Stimulated activated effector memory CD8-positive, alpha-beta T cell treated with anti-CD3 and anti-CD28 coated beads, Interleukin-12 subunit alpha, Interleukin-12 subunit beta, amount 100 ng/mL, for 72 hours (primary cell): ENCODE measurements at regions not wholly inside any gene's neighbourhood (a gene's known extent, or its start where the extent isn't known, plus 50 kb on each side); places are given as distances from the start of the nearest gene placed in this dataset.

Source experiments
- ATAC-seq: fragments of 150-1000 bp; cut with Tn5 transposase; 2 replicates; pipeline ENCODE4 v1.10.0; 2021
- DNase-seq, 2 donors: peaks; one replicate each; pipeline ENCODE4 v3.0.0; 2021 to 2022; ENCODE audit warnings: low spot score in 2 of 2
- H3K27ac Mint-ChIP-seq: one replicate; pipeline ENCODE4 v1.8.0; 2022; ENCODE audit warnings: mild to moderate bottlenecking, mixed read lengths
- H3K36me3 Mint-ChIP-seq: one replicate; pipeline ENCODE4 v1.8.0; 2022; ENCODE audit warnings: mild to moderate bottlenecking, mixed read lengths
- H3K4me1 Mint-ChIP-seq: one replicate; pipeline ENCODE4 v1.8.0; 2022; ENCODE audit warnings: mixed read lengths
- H3K4me3 Mint-ChIP-seq: one replicate; pipeline ENCODE4 v1.8.0; 2022; ENCODE audit warnings: mild to moderate bottlenecking, mixed read lengths
- H3K9me3 Mint-ChIP-seq: one replicate; pipeline ENCODE4 v1.8.0; 2022; ENCODE audit warnings: mixed read lengths

DNA sequence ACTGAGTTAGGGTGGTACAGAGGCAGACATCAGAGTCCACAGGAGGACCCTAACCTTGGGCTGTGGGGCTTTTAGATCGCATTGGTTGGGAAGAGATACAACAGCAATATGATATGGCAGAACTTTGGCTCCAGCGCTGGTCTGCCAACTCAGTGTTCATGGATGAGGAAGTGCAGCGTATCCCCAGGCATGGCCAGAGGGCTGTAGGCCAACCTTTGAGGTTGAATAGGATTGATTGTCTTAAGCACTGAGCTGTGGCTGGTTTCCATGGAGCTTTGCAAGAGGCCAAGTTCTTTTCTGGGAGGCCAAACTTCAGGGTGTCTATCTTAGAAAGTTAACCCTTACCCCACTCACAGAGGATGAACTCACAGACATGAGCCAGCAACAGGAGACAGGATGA lies 144.1 kb upstream of the TMTC4 start:
- DNase-seq = no peak
- Mint-ChIP-seq H3K9me3 (peaks cover 2% of the 10 kb centered on the region), H3K36me3 (no peaks in the 10 kb centered on the region), H3K4me1 (no peaks in the 10 kb centered on the region), H3K4me3 (no peak overlapping the region), H3K27ac (no peak overlapping the region)
- no peak for ATAC-seq

DNA sequence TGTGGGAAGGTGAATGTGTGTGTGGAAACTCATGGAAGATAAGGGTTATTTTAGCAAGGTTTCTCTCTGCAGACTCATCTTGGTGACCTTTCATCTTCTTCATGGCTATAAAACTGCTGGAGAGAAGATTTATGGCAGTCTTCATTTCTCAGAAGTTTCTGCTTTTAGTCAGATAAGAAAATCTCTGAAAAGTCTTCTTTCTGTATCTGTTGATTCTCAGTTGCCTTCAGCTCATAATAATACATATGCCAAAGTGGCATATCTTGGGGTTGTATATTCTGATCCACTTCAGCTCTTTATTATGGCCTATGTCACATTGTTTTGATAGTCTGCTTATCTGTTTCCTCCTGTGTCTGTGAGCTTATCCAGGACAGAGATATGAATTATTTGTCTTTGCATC lies 143.3 kb upstream of the TMTC4 start:
- H3K36me3 Mint-ChIP-seq = no peaks in the 10 kb centered on the region
- H3K9me3 Mint-ChIP-seq = peaks cover 2% of the 10 kb centered on the region
- no peak overlapping the region for H3K4me3 Mint-ChIP-seq
- no peak overlapping the region for H3K27ac Mint-ChIP-seq
- ATAC-seq = no peak
- no peaks in the 10 kb centered on the region for H3K4me1 Mint-ChIP-seq
- DNase-seq = no peak

DNA sequence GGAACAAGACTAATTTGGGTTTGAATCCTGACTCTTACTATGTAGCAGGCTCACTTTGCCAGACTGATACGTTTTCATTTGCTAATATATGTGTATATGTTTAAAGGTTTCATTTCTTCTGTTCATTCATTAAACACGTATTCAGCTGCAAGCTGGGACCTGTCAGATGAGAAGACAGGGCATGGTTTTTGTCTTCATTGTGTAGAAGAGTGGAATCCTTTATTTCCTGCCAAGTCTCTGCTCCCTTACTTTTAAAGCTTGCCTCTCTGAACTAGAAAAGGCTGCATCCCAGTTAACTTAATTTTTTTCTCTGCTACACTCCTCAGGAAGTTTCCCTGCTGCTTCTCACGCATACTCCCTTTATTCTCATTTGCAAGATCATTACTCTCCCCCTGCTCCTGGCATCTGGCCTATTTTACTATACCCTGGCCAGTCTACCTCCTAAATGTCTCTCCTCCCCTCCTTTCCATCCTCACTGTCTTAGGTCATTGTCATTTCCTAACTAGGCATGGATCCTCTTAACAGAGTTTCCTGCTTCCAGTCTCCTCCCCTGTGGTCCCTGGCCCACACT lies 141.0 kb upstream of the TMTC4 start:
- Mint-ChIP-seq H3K36me3 (no peaks in the 10 kb centered on the region), H3K4me3 (no peak overlapping the region), H3K9me3 (peaks cover 2% of the 10 kb centered on the region), H3K27ac (no peak overlapping the region), H3K4me1 (no peaks in the 10 kb centered on the region)
- ATAC-seq (no peak), DNase-seq (no peak)

DNA sequence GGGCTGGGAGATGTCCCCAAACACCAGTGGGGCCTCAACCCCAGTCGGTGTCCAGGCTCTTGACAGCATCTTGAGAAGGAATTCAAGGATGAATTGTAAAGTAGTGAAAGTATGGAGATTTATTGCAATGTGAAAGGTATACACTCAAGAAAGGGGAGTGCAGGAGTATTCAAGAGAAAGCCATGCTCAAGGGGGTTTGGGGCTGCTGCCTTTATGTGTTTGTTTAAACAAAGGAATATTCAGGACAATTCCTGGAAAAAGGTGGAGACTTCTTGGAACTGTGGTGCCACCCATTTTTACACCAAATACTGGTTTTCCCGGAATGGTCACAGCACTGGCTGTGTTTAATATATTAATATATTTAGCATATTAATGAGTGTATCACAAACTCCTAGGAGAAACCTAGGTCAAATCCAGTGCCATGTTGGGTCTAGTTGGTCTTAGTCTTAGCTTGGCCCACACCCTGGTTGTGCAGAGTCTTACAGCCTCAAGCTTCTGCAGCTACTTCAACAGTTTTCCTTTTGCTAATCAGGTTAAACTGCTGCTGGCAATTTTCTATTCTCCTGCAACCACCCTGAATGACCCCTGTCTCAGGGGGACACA lies 138.5 kb upstream of the TMTC4 start:
- Mint-ChIP-seq H3K4me3 (no peak overlapping the region), H3K9me3 (peaks cover 2% of the 10 kb centered on the region)
- ATAC-seq = no peak

DNA sequence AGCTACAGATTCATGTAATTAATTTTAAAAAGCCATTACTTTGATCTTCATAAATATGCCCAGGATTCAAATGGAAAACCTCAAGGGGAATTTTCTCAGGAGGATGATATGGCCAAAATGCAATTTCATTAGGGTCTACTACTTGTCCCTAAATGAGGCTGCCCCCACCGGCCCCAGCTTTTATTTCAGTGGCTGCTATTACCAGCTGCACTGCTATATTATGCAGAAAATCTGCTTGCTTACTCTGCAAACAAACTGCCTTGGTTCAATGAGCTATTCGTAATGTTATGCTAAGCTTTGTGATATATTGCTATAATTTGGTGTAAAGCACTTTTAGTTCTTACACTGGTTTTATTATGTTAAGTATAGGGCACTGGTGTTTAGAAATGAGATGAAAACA lies 137.3 kb upstream of the TMTC4 start:
- no peak for DNase-seq
- no peak for ATAC-seq
- Mint-ChIP-seq H3K4me3 (no peak overlapping the region), H3K36me3 (no peaks in the 10 kb centered on the region), H3K4me1 (no peaks in the 10 kb centered on the region), H3K9me3 (no peaks in the 10 kb centered on the region), H3K27ac (no peak overlapping the region)

More for the DNA sequence above, 138.5 kb upstream of the TMTC4 start:
- Mint-ChIP-seq H3K36me3 (no peaks in the 10 kb centered on the region), H3K4me1 (no peaks in the 10 kb centered on the region), H3K27ac (no peak overlapping the region)
- DNase-seq = no peak

DNA sequence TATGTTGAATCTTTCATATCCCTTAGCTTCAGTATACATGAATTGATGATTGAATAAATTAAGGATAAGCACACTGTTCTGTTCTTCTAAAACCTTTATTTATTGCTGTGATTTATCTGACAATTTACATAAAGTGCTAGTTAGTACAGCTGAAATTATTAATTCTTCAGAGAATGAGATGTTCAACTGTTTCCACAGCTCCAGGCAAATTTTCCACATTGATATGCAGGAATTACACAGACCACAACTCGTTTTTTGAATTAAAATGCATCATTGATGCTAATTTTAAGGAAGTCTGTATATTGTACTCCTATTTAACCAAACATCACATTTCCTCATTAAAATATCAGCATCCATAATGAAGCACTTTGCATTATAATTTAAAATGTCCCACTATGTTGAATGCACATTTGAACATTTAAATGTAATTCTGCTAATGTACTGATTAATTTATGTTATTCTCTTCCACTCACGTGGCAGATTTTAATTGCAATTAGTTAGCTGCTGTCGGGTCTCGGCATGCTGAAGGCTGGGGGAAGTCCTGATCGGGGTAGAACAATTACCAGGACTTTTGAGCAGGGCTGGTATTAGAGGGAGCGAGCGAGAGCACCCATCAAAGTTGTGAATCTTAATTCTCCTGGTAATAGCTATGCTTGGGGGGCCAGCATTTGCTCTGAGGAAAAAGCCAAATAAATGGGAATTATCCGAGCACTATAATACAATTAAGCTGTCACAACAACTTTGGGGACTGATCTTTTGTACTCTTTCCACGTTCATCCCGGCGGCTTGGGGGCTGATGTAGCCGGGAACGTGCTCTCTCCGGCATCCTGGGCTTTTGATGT lies 136.7 kb upstream of the TMTC4 start:
- H3K4me3 Mint-ChIP-seq = no peak overlapping the region
- H3K4me1 Mint-ChIP-seq = no peaks in the 10 kb centered on the region
- no peaks in the 10 kb centered on the region for H3K36me3 Mint-ChIP-seq
- ATAC-seq (no peak), DNase-seq (no peak)
- no peak overlapping the region for H3K27ac Mint-ChIP-seq
- no peaks in the 10 kb centered on the region for H3K9me3 Mint-ChIP-seq

DNA sequence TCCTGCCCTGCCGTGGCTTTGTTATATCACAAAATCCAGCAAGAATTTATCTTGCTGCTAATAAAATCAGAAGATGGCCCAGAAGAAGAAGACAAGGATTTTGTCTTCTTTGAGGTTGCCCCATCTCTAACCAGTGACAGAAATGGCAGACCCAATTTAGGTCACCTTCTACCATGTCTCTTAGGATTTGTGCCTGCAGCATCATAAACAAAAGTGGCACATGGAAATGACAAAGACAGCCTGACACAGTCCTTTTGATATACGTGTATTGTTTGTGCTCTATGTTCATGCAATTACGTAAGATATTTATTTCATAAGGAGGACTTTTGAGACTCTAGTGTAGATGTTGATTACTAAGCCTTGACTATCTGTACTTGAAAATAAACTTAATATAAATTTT lies 135.9 kb upstream of the TMTC4 start:
- ATAC-seq (no peak), DNase-seq (no peak)
- H3K36me3 Mint-ChIP-seq = no peaks in the 10 kb centered on the region
- H3K27ac Mint-ChIP-seq = no peak overlapping the region
- H3K9me3 Mint-ChIP-seq = no peaks in the 10 kb centered on the region
- no peak overlapping the region for H3K4me3 Mint-ChIP-seq
- H3K4me1 Mint-ChIP-seq = no peaks in the 10 kb centered on the region

DNA sequence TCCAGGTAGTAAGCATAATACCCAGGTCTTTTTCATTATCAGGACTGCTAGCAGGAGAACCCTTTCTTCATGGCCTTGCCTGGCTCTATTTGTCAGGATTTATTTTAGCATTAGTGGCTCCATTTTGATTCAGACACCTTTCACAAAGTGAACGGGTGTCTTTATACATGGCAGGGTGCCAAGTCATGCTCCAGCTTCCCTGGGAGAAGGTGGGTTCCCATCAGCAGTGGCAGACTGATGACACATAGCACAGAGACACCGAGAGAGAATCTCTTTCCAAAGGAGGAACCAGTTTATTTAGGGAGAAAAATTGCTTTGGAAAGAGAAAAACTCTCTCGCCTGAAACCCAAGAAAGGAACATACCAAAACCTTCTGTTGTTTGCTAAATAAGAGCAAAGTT lies 135.3 kb upstream of the TMTC4 start:
- ATAC-seq (no peak), DNase-seq (no peak)
- Mint-ChIP-seq H3K9me3 (no peaks in the 10 kb centered on the region), H3K4me3 (no peak overlapping the region), H3K4me1 (no peaks in the 10 kb centered on the region), H3K36me3 (no peaks in the 10 kb centered on the region), H3K27ac (no peak overlapping the region)

DNA sequence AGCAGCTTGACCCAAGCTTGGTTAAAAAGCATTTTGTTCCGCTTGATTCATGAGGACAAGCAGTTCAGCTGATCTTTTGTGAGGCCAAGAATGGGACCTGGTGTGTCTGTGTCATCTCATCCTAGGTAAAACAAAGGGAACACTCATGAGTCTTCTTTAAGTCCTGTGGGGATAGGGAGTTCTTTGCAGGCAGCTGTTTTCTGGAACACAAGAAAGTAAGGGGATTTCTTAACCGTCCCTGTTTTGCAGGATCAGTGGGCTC lies 134.5 kb upstream of the TMTC4 start:
- H3K4me1 Mint-ChIP-seq = no peaks in the 10 kb centered on the region
- no peaks in the 10 kb centered on the region for H3K9me3 Mint-ChIP-seq
- H3K4me3 Mint-ChIP-seq = no peak overlapping the region

DNA sequence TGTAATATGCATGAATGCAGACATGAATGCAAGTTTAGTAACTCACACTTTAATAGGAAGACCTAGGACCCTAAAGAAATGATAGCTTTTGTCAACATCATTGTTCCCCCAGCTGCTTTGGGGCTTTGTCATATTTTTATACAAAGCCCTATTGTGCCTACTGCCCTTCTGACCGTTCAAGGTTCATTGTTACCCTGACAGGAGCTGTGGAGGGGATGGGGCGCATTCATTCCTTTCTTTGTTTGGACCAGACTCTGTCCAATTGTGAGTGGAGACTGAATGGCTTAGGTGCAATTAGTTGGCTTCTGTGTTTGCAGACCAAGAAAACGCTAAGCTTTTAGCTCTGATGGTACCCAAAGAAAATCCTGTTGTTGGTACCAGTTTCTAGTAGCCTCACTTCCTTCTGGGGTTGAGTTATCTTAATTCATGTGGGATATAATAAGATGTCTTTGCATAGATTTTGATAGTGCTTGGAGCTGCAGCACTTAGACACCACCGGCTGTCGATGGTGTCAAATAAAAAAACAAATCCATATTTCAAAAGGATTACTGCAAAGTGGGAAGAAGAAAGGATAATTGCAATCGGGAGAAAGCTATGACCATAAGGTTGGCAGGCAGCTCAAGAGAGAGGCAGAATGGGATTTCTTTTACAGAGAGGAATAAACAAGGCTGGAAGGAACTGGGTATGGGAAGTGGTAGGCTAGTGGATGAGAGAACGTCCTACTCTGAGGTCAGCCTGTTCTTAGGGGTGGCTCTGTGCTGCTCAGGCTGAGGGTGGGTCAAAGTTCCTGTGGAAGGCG lies 133.9 kb upstream of the TMTC4 start:
- H3K27ac Mint-ChIP-seq = no peak overlapping the region
- ATAC-seq = no peak
- no peaks in the 10 kb centered on the region for H3K4me1 Mint-ChIP-seq
- no peak for DNase-seq
- no peaks in the 10 kb centered on the region for H3K36me3 Mint-ChIP-seq
- no peaks in the 10 kb centered on the region for H3K9me3 Mint-ChIP-seq
- no peak overlapping the region for H3K4me3 Mint-ChIP-seq

More for the DNA sequence above, 134.5 kb upstream of the TMTC4 start:
- H3K36me3 Mint-ChIP-seq = no peaks in the 10 kb centered on the region
- ATAC-seq = no peak
- no peak overlapping the region for H3K27ac Mint-ChIP-seq
- no peak for DNase-seq

DNA sequence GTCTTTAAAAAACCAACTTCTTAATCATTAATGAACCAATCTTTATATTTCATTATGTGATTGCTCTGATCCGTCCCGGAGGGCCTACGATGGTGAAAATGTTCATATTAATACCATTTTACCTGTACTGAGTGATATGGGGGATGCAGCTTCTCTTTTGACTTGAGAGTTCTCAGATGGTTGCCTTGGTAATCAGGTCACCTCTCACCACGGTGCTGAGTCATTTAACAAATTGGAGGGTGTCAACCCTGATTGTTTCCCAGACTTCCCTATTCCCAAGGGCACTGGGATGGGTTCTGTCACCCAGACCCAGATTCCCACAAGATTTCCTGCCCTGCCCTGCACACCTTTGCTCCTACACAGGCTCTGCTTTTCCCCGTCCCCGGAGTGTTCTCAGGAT lies 128.5 kb upstream of the TMTC4 start:
- DNase-seq = no peak
- no peak for ATAC-seq
- no peaks in the 10 kb centered on the region for H3K4me1 Mint-ChIP-seq
- no peaks in the 10 kb centered on the region for H3K36me3 Mint-ChIP-seq
- no peak overlapping the region for H3K4me3 Mint-ChIP-seq
- H3K9me3 Mint-ChIP-seq = no peaks in the 10 kb centered on the region
- no peak overlapping the region for H3K27ac Mint-ChIP-seq

DNA sequence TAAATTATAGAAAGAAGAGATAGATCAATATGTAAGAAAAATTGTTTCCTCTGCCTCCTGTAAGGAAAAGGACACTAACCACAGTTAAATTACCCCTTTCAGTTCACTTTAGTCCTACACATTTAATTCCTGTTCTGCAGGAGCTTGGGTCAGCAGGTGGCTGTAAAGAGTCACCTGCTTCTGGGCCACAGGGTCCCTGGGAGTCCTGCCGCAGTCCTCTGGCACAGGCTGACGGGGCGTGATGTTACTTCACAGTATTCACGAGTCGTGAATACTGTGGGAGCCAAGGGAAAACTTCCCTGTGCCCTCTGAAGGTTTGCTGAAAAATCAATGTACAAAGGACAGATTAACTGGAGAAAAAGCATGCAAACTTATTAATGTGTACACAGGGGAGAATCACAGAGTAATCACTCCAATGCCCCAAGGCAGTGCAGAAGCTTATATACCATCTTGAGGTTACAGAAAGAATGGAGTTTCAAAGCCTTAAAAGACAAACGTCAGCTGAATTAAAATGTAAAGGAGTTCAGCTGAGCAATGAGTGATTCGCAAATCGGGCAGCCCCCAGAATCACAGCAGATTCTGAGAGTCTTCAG lies 125.8 kb upstream of the TMTC4 start:
- no peaks in the 10 kb centered on the region for H3K4me1 Mint-ChIP-seq
- H3K27ac Mint-ChIP-seq = no peak overlapping the region
- H3K4me3 Mint-ChIP-seq = no peak overlapping the region
- ATAC-seq (no peak), DNase-seq (no peak)
- no peaks in the 10 kb centered on the region for H3K36me3 Mint-ChIP-seq
- peaks cover 3% of the 10 kb centered on the region for H3K9me3 Mint-ChIP-seq

DNA sequence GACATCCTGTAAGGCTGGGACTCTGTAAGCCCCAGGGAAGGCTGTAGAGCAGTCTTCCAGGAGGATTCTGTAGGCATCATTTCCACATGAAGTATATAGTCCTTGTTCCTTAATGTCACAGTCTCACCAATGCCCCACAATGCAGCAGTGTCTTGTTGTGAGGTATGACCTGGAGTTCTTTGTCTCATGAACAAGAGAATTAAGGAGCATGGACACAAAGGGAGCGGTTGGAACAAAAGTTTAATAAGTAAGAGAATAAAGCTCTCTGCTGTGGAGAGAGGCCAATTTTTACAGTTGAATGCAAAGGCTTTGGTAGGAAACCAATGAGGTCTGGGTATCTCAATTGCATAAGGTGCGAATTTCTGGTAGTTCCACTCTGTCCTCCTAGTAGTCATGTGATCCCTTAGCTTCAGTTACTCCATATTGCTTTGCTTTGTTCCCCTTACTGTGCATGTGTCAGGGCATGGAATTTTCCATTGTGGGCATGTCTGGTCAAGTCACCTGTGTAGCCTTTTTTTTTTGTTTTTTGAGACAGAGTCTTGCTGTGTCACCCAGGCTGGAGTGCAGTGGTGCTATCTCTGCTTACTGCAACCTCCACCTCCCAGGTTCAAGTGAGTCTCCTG lies 124.3 kb upstream of the TMTC4 start:
- H3K36me3 Mint-ChIP-seq = no peaks in the 10 kb centered on the region
- H3K27ac Mint-ChIP-seq = no peak overlapping the region
- H3K9me3 Mint-ChIP-seq = peaks cover 3% of the 10 kb centered on the region
- H3K4me3 Mint-ChIP-seq = no peak overlapping the region
- no peaks in the 10 kb centered on the region for H3K4me1 Mint-ChIP-seq
- DNase-seq = no peak
- no peak for ATAC-seq

DNA sequence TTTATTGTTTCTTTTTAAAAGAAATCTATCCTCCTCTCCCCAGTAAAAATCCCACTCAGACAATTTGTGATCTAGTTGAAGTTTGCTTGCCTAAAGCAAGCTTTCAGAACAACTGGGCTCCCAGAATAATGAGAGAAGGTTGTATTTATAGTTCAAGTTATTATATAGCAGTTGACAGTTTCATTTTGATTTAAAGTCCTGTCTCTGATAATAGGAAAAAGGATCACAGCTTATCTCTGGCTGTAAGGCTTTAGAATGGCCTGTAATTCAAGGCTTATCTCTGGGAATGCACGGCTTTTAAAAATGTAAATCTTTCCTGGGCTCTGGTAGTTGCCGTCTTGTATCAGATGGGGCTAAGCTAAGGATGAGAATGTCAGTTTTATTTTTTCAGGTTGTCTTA lies 123.3 kb upstream of the TMTC4 start:
- H3K36me3 Mint-ChIP-seq = no peaks in the 10 kb centered on the region
- DNase-seq (no peak), ATAC-seq (no peak)
- peaks cover 3% of the 10 kb centered on the region for H3K9me3 Mint-ChIP-seq
- no peaks in the 10 kb centered on the region for H3K4me1 Mint-ChIP-seq
- H3K27ac Mint-ChIP-seq = no peak overlapping the region
- no peak overlapping the region for H3K4me3 Mint-ChIP-seq

DNA sequence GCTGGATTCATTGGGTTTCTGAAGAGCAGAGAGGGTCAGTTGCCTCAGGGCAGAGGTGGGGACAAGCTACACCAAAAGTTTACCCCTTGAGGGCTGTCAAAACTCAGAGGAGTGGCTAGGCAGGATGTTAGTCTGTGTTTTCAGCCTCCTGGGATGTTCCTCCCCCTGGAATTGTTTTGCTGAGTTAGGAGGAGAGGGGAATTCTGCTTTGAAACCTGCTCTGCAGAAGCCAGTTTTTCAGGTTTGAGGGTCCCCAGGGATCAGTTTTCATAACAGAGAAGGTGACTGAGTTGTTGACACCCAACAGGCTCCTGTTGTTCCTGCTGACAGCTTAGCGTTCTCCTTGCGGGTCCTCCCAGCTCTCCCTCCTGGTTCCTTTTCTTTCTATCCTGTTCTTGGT lies 121.9 kb upstream of the TMTC4 start:
- no peak overlapping the region for H3K27ac Mint-ChIP-seq
- no peaks in the 10 kb centered on the region for H3K4me1 Mint-ChIP-seq
- no peak for ATAC-seq
- H3K36me3 Mint-ChIP-seq = no peaks in the 10 kb centered on the region
- no peak overlapping the region for H3K4me3 Mint-ChIP-seq
- H3K9me3 Mint-ChIP-seq = peaks cover 6% of the 10 kb centered on the region
- no peak for DNase-seq
